ENCODE measurements at regions not wholly inside any gene's neighbourhood (a gene's known extent, or its start where the extent isn't known, plus 50 kb on each side); places are given as distances from the start of the nearest gene placed in this dataset.

GRCh38 chr11:92324890-92325289 lies 100.3 kb downstream of the FAT3 start:
- no peak for DNase-seq

GRCh38 chr11:92325416-92325815 lies 100.8 kb downstream of the FAT3 start:
- no peak for DNase-seq

GRCh38 chr11:92329137-92329536 lies 104.5 kb downstream of the FAT3 start:
- no peak for DNase-seq

- no peak for DNase-seq
Measured at GRCh38 chr11:92329646-92330045, 105.0 kb downstream of the FAT3 start.

- DNase-seq = no peak
Measured at GRCh38 chr11:92330114-92330513, 105.5 kb downstream of the FAT3 start.

GRCh38 chr11:92332986-92333385 lies 108.4 kb downstream of the FAT3 start:
- no peak for DNase-seq

GRCh38 chr11:92340839-92341238 lies 116.2 kb downstream of the FAT3 start:
- peak; percentile 27 for DNase-seq

- DNase-seq = no peak
Measured at GRCh38 chr11:92342034-92342720, 117.6 kb downstream of the FAT3 start.

- DNase-seq = no peak
Measured at GRCh38 chr11:92342886-92343285, 118.3 kb downstream of the FAT3 start.

GRCh38 chr11:92346220-92346619 lies 121.6 kb downstream of the FAT3 start:
- DNase-seq = no peak

- DNase-seq = no peak
Measured at GRCh38 chr11:92347454-92347853, 122.8 kb downstream of the FAT3 start.

- no peak for DNase-seq
Measured at GRCh38 chr11:92349486-92350156, 125.0 kb downstream of the FAT3 start.

GRCh38 chr11:92357344-92357743 lies 132.7 kb downstream of the FAT3 start:
- no peak for DNase-seq

GRCh38 chr11:92357841-92358240 lies 133.2 kb downstream of the FAT3 start:
- DNase-seq = no peak

- DNase-seq = no peak
Measured at GRCh38 chr11:92361551-92361950, 136.9 kb downstream of the FAT3 start.

- DNase-seq = no peak
Measured at GRCh38 chr11:92362989-92363388, 138.4 kb downstream of the FAT3 start.

GRCh38 chr11:92364177-92364576 lies 139.6 kb downstream of the FAT3 start:
- no peak for DNase-seq

GRCh38 chr11:92376146-92376599 lies 151.6 kb downstream of the FAT3 start:
- DNase-seq = no peak

GRCh38 chr11:92376680-92377079 lies 152.1 kb downstream of the FAT3 start:
- DNase-seq = no peak

GRCh38 chr11:92380882-92381281 lies 156.3 kb downstream of the FAT3 start:
- no peak for DNase-seq

GRCh38 chr11:92382311-92382710 lies 157.7 kb downstream of the FAT3 start:
- DNase-seq = no peak

- DNase-seq = no peak
Measured at GRCh38 chr11:92383430-92383829, 158.8 kb downstream of the FAT3 start.

- no peak for DNase-seq
Measured at GRCh38 chr11:92384358-92384757, 159.7 kb downstream of the FAT3 start.

- DNase-seq = no peak
Measured at GRCh38 chr11:92384802-92385201, 160.2 kb downstream of the FAT3 start.

GRCh38 chr11:92386577-92386976 lies 162.0 kb downstream of the FAT3 start:
- DNase-seq = no peak

All from hematopoietic multipotent progenitor cell treated with erythropoietin and hydrocortisone succinate and interleukin-3 and kit ligand, for 4 days (in vitro differentiated cells).